AG04450 (cell line): ENCODE measurements at regions not wholly inside any gene's neighbourhood (a gene's known extent, or its start where the extent isn't known, plus 50 kb on each side); places are given as distances from the start of the nearest gene placed in this dataset.
"Not testable (repeated sequence)": the region's sequence is repeated elsewhere in the genome, so short reads cannot be mapped to it uniquely, and the experiment has no call there.

Experiments used
- CTCF ChIA-PET: fragments of 300-600, 350-600 bp; formaldehyde crosslinking; extraction: SDS; loops from one replicate; lab custom pipeline; 2022; ENCODE audit warnings: antibody characterized with exemption, inconsistent platforms; lab: Charles Lee
- POLR2A ChIA-PET: fragments of 350-600 bp; formaldehyde crosslinking; extraction: SDS; loops from one replicate; lab custom pipeline; 2021; ENCODE audit warnings: antibody characterized with exemption, inconsistent platforms; lab: Yijun Ruan, JAX
- DNase-seq: peaks from one replicate; pipeline ENCODE4 v3.0.0-alpha.2; 2011; ENCODE audit warnings: low read depth, low spot score
- H3K27ac ChIP-seq: one replicate; pipeline ENCODE4 v1.5.1; 2012; ENCODE audit warnings: low read depth, low read length, control low read depth
- H3K27me3 ChIP-seq: one replicate; pipeline ENCODE4 v1.6.0; 2012; ENCODE audit warnings: low read length; ENCODE audit not compliant: control insufficient read depth, insufficient read depth
- H3K4me3 ChIP-seq: 2 replicates; pipeline ENCODE4 v1.5.1; 2011; ENCODE audit warnings: mild to moderate bottlenecking, low read depth, low read length, control low read depth
- H3K9me3 ChIP-seq: 2 replicates; pipeline ENCODE4 v1.5.1; 2012; ENCODE audit warnings: low read length; ENCODE audit not compliant: control insufficient read depth, insufficient read depth
- TF ChIP-seq, protein P1 (sequence below): IDR thresholded peaks from 2 replicates; pipeline ENCODE4 v1.5.1; 2011; ENCODE audit warnings: low read depth, low read length, control low read depth, inconsistent platforms

DNA sequence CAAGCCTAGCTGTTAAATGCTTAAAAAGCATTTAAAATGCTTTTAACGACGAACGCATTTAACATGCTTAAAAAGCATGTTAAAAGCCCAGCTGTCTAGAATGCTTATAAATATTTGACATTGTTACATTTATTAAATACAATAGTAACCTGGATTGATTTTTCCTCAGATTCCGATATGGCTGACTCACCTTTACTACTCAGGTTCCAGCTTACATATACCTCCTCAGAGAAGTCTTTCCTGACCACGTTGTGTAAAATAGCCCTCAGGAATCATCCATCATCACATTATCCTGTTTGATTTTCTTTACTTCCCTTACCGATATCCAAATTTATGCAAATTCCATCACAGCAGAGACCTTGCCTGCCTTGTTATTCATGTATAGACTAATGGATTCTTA is 51.4 kb downstream of the SLC41A2 start:
- H3K4me3 ChIP-seq: no peak overlapping the region
- CTCF ChIA-PET: interaction anchor here (1.8 kb wide), 1 partner anchor 524 kb away, joined by 6 read pairs; no protein-coding TSS in a partner anchor
- POLR2A ChIA-PET: no interaction called here
- H3K27me3 ChIP-seq: no peaks in the 10 kb centered on the region
- TF ChIP-seq, protein P1, sequence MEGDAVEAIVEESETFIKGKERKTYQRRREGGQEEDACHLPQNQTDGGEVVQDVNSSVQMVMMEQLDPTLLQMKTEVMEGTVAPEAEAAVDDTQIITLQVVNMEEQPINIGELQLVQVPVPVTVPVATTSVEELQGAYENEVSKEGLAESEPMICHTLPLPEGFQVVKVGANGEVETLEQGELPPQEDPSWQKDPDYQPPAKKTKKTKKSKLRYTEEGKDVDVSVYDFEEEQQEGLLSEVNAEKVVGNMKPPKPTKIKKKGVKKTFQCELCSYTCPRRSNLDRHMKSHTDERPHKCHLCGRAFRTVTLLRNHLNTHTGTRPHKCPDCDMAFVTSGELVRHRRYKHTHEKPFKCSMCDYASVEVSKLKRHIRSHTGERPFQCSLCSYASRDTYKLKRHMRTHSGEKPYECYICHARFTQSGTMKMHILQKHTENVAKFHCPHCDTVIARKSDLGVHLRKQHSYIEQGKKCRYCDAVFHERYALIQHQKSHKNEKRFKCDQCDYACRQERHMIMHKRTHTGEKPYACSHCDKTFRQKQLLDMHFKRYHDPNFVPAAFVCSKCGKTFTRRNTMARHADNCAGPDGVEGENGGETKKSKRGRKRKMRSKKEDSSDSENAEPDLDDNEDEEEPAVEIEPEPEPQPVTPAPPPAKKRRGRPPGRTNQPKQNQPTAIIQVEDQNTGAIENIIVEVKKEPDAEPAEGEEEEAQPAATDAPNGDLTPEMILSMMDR: no peak
- H3K9me3 ChIP-seq: no peaks in the 10 kb centered on the region; the same call in 1 of the 2 replicates
- DNase-seq: no peak
- H3K27ac ChIP-seq: no peak overlapping the region

DNA sequence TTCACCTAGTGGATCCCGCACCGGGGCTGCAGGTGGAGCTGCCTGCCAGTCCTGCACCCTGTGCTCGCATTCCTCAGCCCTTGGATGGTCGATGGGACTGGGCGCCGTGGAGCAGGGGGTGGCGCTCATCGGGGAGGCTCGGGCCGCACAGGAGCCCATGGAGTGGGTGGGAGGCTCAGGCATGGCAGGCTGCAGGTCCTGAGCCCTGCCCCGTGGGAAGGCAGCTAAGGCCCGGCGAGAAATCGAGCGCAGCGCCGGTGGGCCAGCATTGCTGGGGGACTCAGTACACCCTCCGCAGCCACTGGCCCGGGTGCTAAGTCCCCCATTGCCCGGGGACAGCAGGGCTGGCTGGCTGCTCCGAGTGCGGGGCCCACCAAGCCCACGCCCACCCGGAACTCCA is 52.6 kb downstream of the SLC41A2 start:
- H3K9me3 ChIP-seq, DNase-seq, POLR2A ChIA-PET, CTCF ChIA-PET, H3K4me3 ChIP-seq, H3K27me3 ChIP-seq, H3K27ac ChIP-seq: not testable (repeated sequence)

DNA sequence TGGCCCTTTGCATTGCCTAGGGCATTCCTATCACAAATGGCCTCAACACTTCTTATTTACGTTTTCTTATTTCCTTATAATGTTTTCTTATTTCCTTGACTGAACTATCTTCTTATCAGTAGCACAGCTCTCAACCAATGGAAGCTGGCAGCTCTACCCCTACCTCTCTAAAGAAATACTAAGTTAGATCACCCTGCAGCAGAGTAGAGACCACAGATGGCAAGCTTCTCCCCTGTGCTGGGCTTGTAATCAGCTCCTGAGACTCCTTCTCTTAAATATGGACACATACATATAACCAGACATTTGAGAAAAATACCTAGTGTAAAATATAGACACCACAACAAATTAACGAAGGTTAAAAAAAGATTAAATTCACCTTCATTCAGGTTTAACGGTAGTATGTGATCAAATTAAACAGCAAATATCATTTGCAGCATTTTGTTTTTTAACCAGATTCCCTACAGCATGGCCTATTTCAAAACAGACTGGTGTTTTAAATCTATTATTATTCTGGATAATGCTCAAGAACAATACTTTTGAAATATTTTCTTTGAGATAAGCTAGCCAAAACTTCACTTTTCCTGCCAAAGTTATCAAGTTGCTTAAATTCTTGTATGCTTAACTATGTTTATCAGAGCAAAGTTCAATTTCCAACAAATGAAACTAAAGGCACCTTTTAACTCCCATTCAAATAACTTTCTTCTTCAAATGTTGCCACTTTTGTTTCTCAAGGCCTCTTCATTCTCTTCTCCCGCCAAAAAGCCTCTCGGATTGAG is 54.3 kb downstream of the SLC41A2 start:
- no peak for DNase-seq
- ChIA-PET POLR2A (no interaction called here), CTCF (no interaction called here)
- Histone ChIP-seq H3K27ac (no peak overlapping the region), H3K27me3 (no peaks in the 10 kb centered on the region), H3K4me3 (no peak overlapping the region), H3K9me3 (no peaks in the 10 kb centered on the region; the same call in 1 of the 2 replicates)
- TF ChIP-seq, protein P1: no peak

DNA sequence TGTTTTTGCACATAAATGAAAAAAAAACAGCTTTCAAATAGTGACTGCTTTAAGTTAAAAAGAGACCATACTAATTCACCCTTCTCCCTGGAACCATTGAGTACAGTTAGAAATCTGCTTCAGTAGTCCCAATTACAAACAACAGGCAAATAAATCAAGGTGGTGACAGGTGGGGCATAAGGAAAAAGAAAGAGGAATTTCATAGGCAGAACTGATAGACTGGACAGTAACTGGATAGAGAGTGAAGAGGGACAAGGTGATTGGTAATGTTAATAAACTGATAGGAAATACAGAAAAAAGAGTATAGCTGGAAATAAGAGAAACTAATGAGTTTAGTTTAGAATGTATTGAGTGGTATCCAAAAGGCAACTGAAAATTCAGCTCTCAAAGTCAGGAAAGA is 56.0 kb downstream of the SLC41A2 start:
- TF ChIP-seq, protein P1: no peak
- Histone ChIP-seq H3K9me3 (no peaks in the 10 kb centered on the region; the same call in 1 of the 2 replicates), H3K27ac (no peak overlapping the region), H3K27me3 (no peaks in the 10 kb centered on the region), H3K4me3 (no peak overlapping the region)
- CTCF ChIA-PET: interaction anchor here (1.4 kb wide), 1 partner anchor 521 kb away, joined by 5 read pairs; no protein-coding TSS in a partner anchor
- DNase-seq: no peak
- POLR2A ChIA-PET: no interaction called here

DNA sequence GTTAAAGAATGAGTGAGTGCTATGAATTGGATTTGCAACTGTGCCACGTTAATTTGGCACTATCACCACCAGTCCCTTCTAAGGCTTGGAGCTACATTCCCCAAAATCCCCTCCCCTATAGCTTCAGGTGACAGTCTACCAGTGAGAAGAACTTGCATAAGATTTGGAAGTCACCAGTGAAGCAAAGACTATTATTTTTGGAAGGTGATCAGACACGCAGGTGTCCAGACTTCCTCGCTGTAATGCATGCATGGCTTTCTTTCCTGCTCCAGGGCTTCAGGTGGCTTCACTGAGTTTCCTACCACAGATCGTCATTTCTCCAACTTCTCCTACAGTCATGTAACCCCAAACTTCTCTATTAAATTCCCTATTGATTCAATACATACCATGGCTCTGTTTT is 61.4 kb downstream of the SLC41A2 start:
- no peak for DNase-seq

More for the DNA sequence above, 61.4 kb downstream of the SLC41A2 start:
- TF ChIP-seq, protein P1: no peak
- no peaks in the 10 kb centered on the region for H3K27me3 ChIP-seq
- CTCF ChIA-PET: interaction anchor here (2.7 kb wide), 1 partner anchor 515 kb away, joined by 8 read pairs; no protein-coding TSS in a partner anchor
- POLR2A ChIA-PET: no interaction called here
- no peak overlapping the region for H3K4me3 ChIP-seq
- H3K9me3 ChIP-seq: no peaks in the 10 kb centered on the region
- H3K27ac ChIP-seq: no peak overlapping the region
